ENCODE measurements at regions not wholly inside any gene's neighbourhood (a gene's known extent, or its start where the extent isn't known, plus 50 kb on each side); places are given as distances from the start of the nearest gene placed in this dataset.

- DNase-seq (ENCODE audit: low read depth, low spot score): no peak
- Histone ChIP-seq H3K4me3 (no peak overlapping the region), H2AFZ (ENCODE audit: control insufficient read depth, low read depth, low read length) (no peak overlapping the region), H3K9me3 (replicated peaks; ENCODE audit: control insufficient read depth, insufficient read depth, low read length) (no peaks in the 10 kb centered on the region; the same call in 2 of the 3 replicates), H3K27ac (ENCODE audit: control insufficient read depth, insufficient read depth) (no peak overlapping the region), H3K9ac (ENCODE audit: control insufficient read depth, insufficient read depth, low read length) (no peak overlapping the region), H3K36me3 (ENCODE audit: control insufficient read depth in 2 of 2, insufficient read depth in 2 of 2, low read length in 1 of 2) (no peaks in the 10 kb centered on the region), H3K4me2 (ENCODE audit: control insufficient read depth, insufficient read depth) (no peak overlapping the region), H3K79me2 (ENCODE audit: control insufficient read depth, insufficient read depth, low read length) (no peaks in the 10 kb centered on the region), H3K4me1 (ENCODE audit: control insufficient read depth, insufficient read depth, low read length) (no peaks in the 10 kb centered on the region), H3K27me3 (replicated peaks in 1 of 2; ENCODE audit: control insufficient read depth in 2 of 2, insufficient read depth in 2 of 2, low read length in 1 of 2) (no peaks in the 10 kb centered on the region; a peak in 1 of 4 replicates), H4K20me1 (ENCODE audit: control insufficient read depth, insufficient read depth) (no peaks in the 10 kb centered on the region)
- no peak for TF ChIP-seq ZNF207 (IDR thresholded peaks at IDR 0.05; ENCODE audit: borderline replicate concordance)
- TF ChIP-seq EED (IDR thresholded peaks at IDR 0.05; ENCODE audit: low read depth): no peak
- no peak for TF ChIP-seq ZSCAN29 (IDR thresholded peaks at IDR 0.05)
- TF ChIP-seq CHD2 (IDR thresholded peaks at IDR 0.05; ENCODE audit: borderline replicate concordance, low read depth, low read length): no peak
- TF ChIP-seq CBX5 (IDR thresholded peaks at IDR 0.05; ENCODE audit: low read depth): no peak
- TF ChIP-seq ATF7 (IDR thresholded peaks at IDR 0.05; ENCODE audit: low read depth): no peak
- no peak for TF ChIP-seq CHD1 (IDR thresholded peaks at IDR 0.05; ENCODE audit: low read depth, low read length)
- no peak for TF ChIP-seq RCOR1 (conservative IDR thresholded peaks at IDR 0.05; ENCODE audit: low read depth, low read length)
- TF ChIP-seq, protein P1, sequence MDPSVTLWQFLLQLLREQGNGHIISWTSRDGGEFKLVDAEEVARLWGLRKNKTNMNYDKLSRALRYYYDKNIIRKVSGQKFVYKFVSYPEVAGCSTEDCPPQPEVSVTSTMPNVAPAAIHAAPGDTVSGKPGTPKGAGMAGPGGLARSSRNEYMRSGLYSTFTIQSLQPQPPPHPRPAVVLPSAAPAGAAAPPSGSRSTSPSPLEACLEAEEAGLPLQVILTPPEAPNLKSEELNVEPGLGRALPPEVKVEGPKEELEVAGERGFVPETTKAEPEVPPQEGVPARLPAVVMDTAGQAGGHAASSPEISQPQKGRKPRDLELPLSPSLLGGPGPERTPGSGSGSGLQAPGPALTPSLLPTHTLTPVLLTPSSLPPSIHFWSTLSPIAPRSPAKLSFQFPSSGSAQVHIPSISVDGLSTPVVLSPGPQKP (IDR thresholded peaks at IDR 0.05; ENCODE audit: low read depth, low read length): no peak
- TF ChIP-seq PAX8 (IDR thresholded peaks at IDR 0.05): no peak
- TF ChIP-seq STAT3 (IDR thresholded peaks at IDR 0.05; ENCODE audit: low read depth, low read length): no peak
- TF ChIP-seq ZNF592 (IDR thresholded peaks at IDR 0.05): no peak
- no peak for TF ChIP-seq YBX1 (IDR thresholded peaks at IDR 0.05)
- no peak for TF ChIP-seq RBBP5 (conservative IDR thresholded peaks at IDR 0.05)
- no peak for TF ChIP-seq ESRRA (IDR thresholded peaks at IDR 0.05; ENCODE audit: low read length)
- FAIRE-seq: no peak
- ChIA-PET SMC1A (ENCODE audit: uncharacterized antibody, unreplicated experiment) (no interaction called here), RAD21 (ENCODE audit: unreplicated experiment) (no interaction called here), CTCF (interaction anchor here (0.7 kb wide), 1 partner anchor 696 kb away, joined by 3 read pairs; no protein-coding TSS in a partner anchor), POLR2A (no interaction called here)
- no peak for ATAC-seq
- intact Hi-C loops (cut with micrococcal nuclease; ENCODE audit: unreplicated experiment): no loop called here
- in situ Hi-C loops (cut with MboI): no loop called here
- BruUV-seq (replicated peaks): no TSS peak
- WGBS (ENCODE audit: insufficient coverage, insufficient replicate concordance, low lambda C conversion rate, missing lambda C conversion rate): 29% methylated on average over 6 of the region's 6 CpGs
These were observed 158.6 kb upstream of the CD180 start for GRCh38 chr5:67355120-67355713.
